Muscle of leg (tissue), 3 donors: ENCODE measurements at regions not wholly inside any gene's neighbourhood (a gene's known extent, or its start where the extent isn't known, plus 50 kb on each side); places are given as distances from the start of the nearest gene placed in this dataset.
A peak's percentile ranks its signal among the peaks of the same experiment; 100 is the strongest.
"Not testable (repeated sequence)": the region's sequence is repeated elsewhere in the genome, so short reads cannot be mapped to it uniquely, and the experiment has no call there.

ENCODE experiments used
- DNase-seq: peaks from one replicate; pipeline ENCODE4 v3.0.0; 2013
- H3K27ac ChIP-seq: one replicate; pipeline ENCODE4 v1.5.1; 2013; ENCODE audit warnings: mild to moderate bottlenecking, low read length, control low read depth
- H3K27me3 ChIP-seq: one replicate; pipeline ENCODE4 v1.6.1; 2013; ENCODE audit warnings: low read length; ENCODE audit not compliant: control insufficient read depth, insufficient read depth
- H3K36me3 ChIP-seq: one replicate; pipeline ENCODE4 v1.6.1; 2013; ENCODE audit warnings: low read length; ENCODE audit not compliant: control insufficient read depth, insufficient read depth
- H3K4me1 ChIP-seq: one replicate; pipeline ENCODE4 v1.6.1; 2013; ENCODE audit warnings: low read length; ENCODE audit not compliant: control insufficient read depth, insufficient read depth
- H3K4me3 ChIP-seq: one replicate; pipeline ENCODE4 v1.5.1; 2013; ENCODE audit warnings: low read length, control low read depth
- H3K9me3 ChIP-seq: replicated peaks from 2 replicates; pipeline ENCODE4 v1.6.1; 2013; ENCODE audit warnings: low read depth, low read length; ENCODE audit not compliant: control insufficient read depth
- WGBS: methylation state at CpG from one replicate; pipeline ENCODE4 v1.1.5; 2013; ENCODE audit warnings: missing lambda C conversion rate; ENCODE audit not compliant: insufficient coverage; 5-methylcytosine and 5-hydroxymethylcytosine counted together

- no peaks in the 10 kb centered on the region for H3K27me3 ChIP-seq
- DNase-seq, result no peak
- H3K36me3 ChIP-seq, result no peaks in the 10 kb centered on the region
- no peaks in the 10 kb centered on the region for H3K4me1 ChIP-seq
- WGBS, result 60% methylated on average over 3 of the region's 6 CpGs
- peaks cover 4% of the 10 kb centered on the region for H3K9me3 ChIP-seq
- no peak overlapping the region for H3K27ac ChIP-seq
- H3K4me3 ChIP-seq, result no peak overlapping the region
These were observed 725.0 kb upstream of the HS3ST5 start for GRCh38 chr6:115067690-115068447.

GRCh38 chr6:115064680-115065079 is 721.9 kb upstream of the HS3ST5 start:
- no peaks in the 10 kb centered on the region for H3K36me3 ChIP-seq
- H3K4me3 ChIP-seq, result no peak overlapping the region
- no peak overlapping the region for H3K27ac ChIP-seq
- no peaks in the 10 kb centered on the region for H3K4me1 ChIP-seq
- no peaks in the 10 kb centered on the region for H3K9me3 ChIP-seq
- no CpG with 5 or more reads among the region's 2 CpGs for WGBS
- no peak for DNase-seq
- no peaks in the 10 kb centered on the region for H3K27me3 ChIP-seq

- Histone ChIP-seq H3K27ac (no peak overlapping the region), H3K9me3 (no peaks in the 10 kb centered on the region), H3K4me3 (no peak overlapping the region), H3K4me1 (no peaks in the 10 kb centered on the region), H3K36me3 (no peaks in the 10 kb centered on the region), H3K27me3 (no peaks in the 10 kb centered on the region)
- peak; percentile 65 for DNase-seq
These were observed 717.8 kb upstream of the HS3ST5 start for GRCh38 chr6:115060581-115060980.

GRCh38 chr6:115058414-115059211 is 715.8 kb upstream of the HS3ST5 start:
- WGBS, result no CpG with 5 or more reads among the region's 3 CpGs
- Histone ChIP-seq H3K9me3 (no peaks in the 10 kb centered on the region), H3K27ac (no peak overlapping the region), H3K36me3 (no peaks in the 10 kb centered on the region), H3K4me3 (no peak overlapping the region), H3K4me1 (no peaks in the 10 kb centered on the region), H3K27me3 (no peaks in the 10 kb centered on the region)
- DNase-seq, result no peak

GRCh38 chr6:115055579-115055978 is 712.8 kb upstream of the HS3ST5 start:
- no peak overlapping the region for H3K4me3 ChIP-seq
- no peaks in the 10 kb centered on the region for H3K9me3 ChIP-seq
- DNase-seq, result no peak
- H3K36me3 ChIP-seq, result no peaks in the 10 kb centered on the region
- no peak overlapping the region for H3K27ac ChIP-seq
- no peaks in the 10 kb centered on the region for H3K27me3 ChIP-seq
- H3K4me1 ChIP-seq, result no peaks in the 10 kb centered on the region

GRCh38 chr6:115054242-115054641 is 711.4 kb upstream of the HS3ST5 start:
- H3K4me1 ChIP-seq, DNase-seq, H3K36me3 ChIP-seq, H3K27me3 ChIP-seq, H3K4me3 ChIP-seq, H3K9me3 ChIP-seq, H3K27ac ChIP-seq: not testable (repeated sequence)
- WGBS, result no CpG with 5 or more reads among the region's 3 CpGs

GRCh38 chr6:115053169-115053860 is 710.5 kb upstream of the HS3ST5 start:
- H3K9me3 ChIP-seq, result no peaks in the 10 kb centered on the region
- WGBS, result no CpG with 5 or more reads among the region's 3 CpGs

GRCh38 chr6:115016593-115016992 is 673.8 kb upstream of the HS3ST5 start:
- Histone ChIP-seq H3K27me3 (no peaks in the 10 kb centered on the region), H3K36me3 (no peaks in the 10 kb centered on the region), H3K9me3 (no peaks in the 10 kb centered on the region), H3K4me1 (no peaks in the 10 kb centered on the region), H3K4me3 (no peak overlapping the region), H3K27ac (no peak overlapping the region)
- no peak for DNase-seq
- 60% methylated on average over 1 of the region's 2 CpGs for WGBS

More at GRCh38 chr6:115053169-115053860, 710.5 kb upstream of the HS3ST5 start:
- no peak overlapping the region for H3K27ac ChIP-seq
- no peaks in the 10 kb centered on the region for H3K4me1 ChIP-seq
- no peaks in the 10 kb centered on the region for H3K36me3 ChIP-seq
- no peak overlapping the region for H3K4me3 ChIP-seq
- no peak for DNase-seq
- H3K27me3 ChIP-seq, result no peaks in the 10 kb centered on the region

- H3K27ac ChIP-seq, result no peak overlapping the region
- no CpG with 5 or more reads among the region's 4 CpGs for WGBS
These were observed 662.2 kb upstream of the HS3ST5 start for GRCh38 chr6:115004982-115005381.

GRCh38 chr6:115004204-115004603 is 661.4 kb upstream of the HS3ST5 start:
- Histone ChIP-seq H3K4me1 (no peaks in the 10 kb centered on the region), H3K9me3 (no peaks in the 10 kb centered on the region), H3K36me3 (no peaks in the 10 kb centered on the region), H3K27ac (no peak overlapping the region), H3K27me3 (no peaks in the 10 kb centered on the region), H3K4me3 (no peak overlapping the region)
- no peak for DNase-seq
- no CpG with 5 or more reads among the region's 1 CpG for WGBS

More at GRCh38 chr6:115004982-115005381, 662.2 kb upstream of the HS3ST5 start:
- Histone ChIP-seq H3K4me1 (no peaks in the 10 kb centered on the region), H3K9me3 (no peaks in the 10 kb centered on the region), H3K4me3 (no peak overlapping the region), H3K36me3 (no peaks in the 10 kb centered on the region), H3K27me3 (no peaks in the 10 kb centered on the region)
- DNase-seq, result peak; percentile 77
